WTC11 (cell line): ENCODE measurements at regions not wholly inside any gene's neighbourhood (a gene's known extent, or its start where the extent isn't known, plus 50 kb on each side); places are given as distances from the start of the nearest gene placed in this dataset.

ENCODE experiments used
- CBFB ChIP-seq: sonication (generic); formaldehyde crosslinking; IDR thresholded peaks from 2 replicates; pipeline ENCODE4 v1.8.1; 2022; ENCODE audit warnings: mild to moderate bottlenecking, low read depth, missing genetic modification reagents
- ETV6 ChIP-seq: sonication (generic); formaldehyde crosslinking; IDR thresholded peaks from 2 replicates; pipeline ENCODE4 v1.8.1; 2022; ENCODE audit warnings: mild to moderate bottlenecking, missing genetic modification reagents
- MYBL2 ChIP-seq: sonication (generic); formaldehyde crosslinking; IDR thresholded peaks from 2 replicates; pipeline ENCODE4 v1.8.1; 2023; ENCODE audit warnings: mild to moderate bottlenecking, moderate library complexity, missing genetic modification reagents
- NR2C2 ChIP-seq: sonication (generic); formaldehyde crosslinking; IDR thresholded peaks from 2 replicates; pipeline ENCODE4 v1.8.0; 2022; ENCODE audit warnings: mild to moderate bottlenecking, missing genetic modification reagents
- NR3C1 ChIP-seq: sonication (generic); formaldehyde crosslinking; conservative IDR thresholded peaks from 2 replicates; pipeline ENCODE4 v1.8.1; 2023; ENCODE audit warnings: low read depth, mild to moderate bottlenecking, missing genetic modification reagents
- PRRX2 ChIP-seq: fragments of 250-450 bp; sonication (Bioruptor Pico); IDR thresholded peaks from 2 replicates; pipeline ENCODE4 v1.8.0; 2021; ENCODE audit warnings: mild to moderate bottlenecking
- TEAD1 ChIP-seq: sonication (generic); formaldehyde crosslinking; IDR thresholded peaks from 2 replicates; pipeline ENCODE4 v1.8.0; 2022; ENCODE audit warnings: mild to moderate bottlenecking, missing genetic modification reagents
- TEAD4 ChIP-seq: sonication (generic); formaldehyde crosslinking; IDR thresholded peaks from 2 replicates; pipeline ENCODE4 v1.8.0; 2022; ENCODE audit warnings: mild to moderate bottlenecking, missing genetic modification reagents
- USF2 ChIP-seq: sonication (generic); formaldehyde crosslinking; IDR thresholded peaks from 2 replicates; pipeline ENCODE4 v1.8.1; 2023; ENCODE audit warnings: mild to moderate bottlenecking, missing genetic modification reagents, moderate library complexity
- ZNF232 ChIP-seq: sonication (generic); formaldehyde crosslinking; IDR thresholded peaks from 2 replicates; pipeline ENCODE4 v1.8.0; 2022; ENCODE audit warnings: mild to moderate bottlenecking, missing genetic modification reagents
- TF ChIP-seq, protein P1 (sequence below): fragments of 200-600 bp; IDR thresholded peaks from 2 replicates; pipeline ENCODE4 v1.8.0; 2022; ENCODE audit warnings: antibody characterized with exemption
- TF ChIP-seq, protein P2 (sequence below): sonication (generic); formaldehyde crosslinking; IDR thresholded peaks from 2 replicates; pipeline ENCODE4 v1.8.1; 2023; ENCODE audit warnings: mild to moderate bottlenecking, missing genetic modification reagents, borderline replicate concordance
- TF ChIP-seq, protein P3 (sequence below): sonication (generic); formaldehyde crosslinking; IDR thresholded peaks from 2 replicates; pipeline ENCODE4 v1.8.1; 2022; ENCODE audit warnings: mild to moderate bottlenecking, missing genetic modification reagents, moderate library complexity, borderline replicate concordance
- TF ChIP-seq, protein P4 (sequence below): sonication (generic); formaldehyde crosslinking; IDR thresholded peaks from 2 replicates; pipeline ENCODE4 v1.8.0; 2022; ENCODE audit warnings: mild to moderate bottlenecking, missing genetic modification reagents

DNA sequence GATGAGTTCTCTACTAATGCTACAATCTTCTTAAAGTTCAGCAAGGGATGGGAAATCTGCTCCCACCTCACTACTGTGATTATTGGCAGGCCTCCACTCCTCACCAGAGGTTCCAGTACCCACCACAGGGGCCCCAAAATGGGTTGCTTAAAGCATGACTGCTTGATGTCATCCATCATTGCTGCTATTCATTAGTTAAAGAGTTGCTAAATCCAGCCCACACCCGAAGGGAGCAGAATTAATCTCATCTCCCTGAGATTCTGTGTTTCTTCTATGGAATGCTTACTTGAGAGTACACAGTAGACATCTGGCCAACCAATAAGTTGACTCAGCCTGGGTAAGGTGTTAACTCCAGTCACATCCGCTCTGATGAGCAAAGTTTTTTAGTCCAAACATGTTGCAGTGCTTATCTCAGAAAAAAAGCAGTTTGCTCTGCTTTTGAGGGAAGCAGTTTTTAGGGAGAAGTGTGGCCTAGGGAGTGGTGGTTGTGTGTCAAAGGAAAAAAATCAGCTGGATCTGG is 690.2 kb upstream of the POU3F3 start:
- TF ChIP-seq NR3C1 (CRISPR knock-in tag) (no peak), ETV6 (CRISPR knock-in tag) (no peak), NR2C2 (no peak), ZNF232 (no peak), MYBL2 (CRISPR knock-in tag) (no peak), TEAD1 (CRISPR knock-in tag) (no peak), CBFB (CRISPR knock-in tag) (no peak), PRRX2 (no peak), TEAD4 (CRISPR knock-in tag) (no peak), USF2 (CRISPR knock-in tag) (no peak)
- TF ChIP-seq, protein P1, sequence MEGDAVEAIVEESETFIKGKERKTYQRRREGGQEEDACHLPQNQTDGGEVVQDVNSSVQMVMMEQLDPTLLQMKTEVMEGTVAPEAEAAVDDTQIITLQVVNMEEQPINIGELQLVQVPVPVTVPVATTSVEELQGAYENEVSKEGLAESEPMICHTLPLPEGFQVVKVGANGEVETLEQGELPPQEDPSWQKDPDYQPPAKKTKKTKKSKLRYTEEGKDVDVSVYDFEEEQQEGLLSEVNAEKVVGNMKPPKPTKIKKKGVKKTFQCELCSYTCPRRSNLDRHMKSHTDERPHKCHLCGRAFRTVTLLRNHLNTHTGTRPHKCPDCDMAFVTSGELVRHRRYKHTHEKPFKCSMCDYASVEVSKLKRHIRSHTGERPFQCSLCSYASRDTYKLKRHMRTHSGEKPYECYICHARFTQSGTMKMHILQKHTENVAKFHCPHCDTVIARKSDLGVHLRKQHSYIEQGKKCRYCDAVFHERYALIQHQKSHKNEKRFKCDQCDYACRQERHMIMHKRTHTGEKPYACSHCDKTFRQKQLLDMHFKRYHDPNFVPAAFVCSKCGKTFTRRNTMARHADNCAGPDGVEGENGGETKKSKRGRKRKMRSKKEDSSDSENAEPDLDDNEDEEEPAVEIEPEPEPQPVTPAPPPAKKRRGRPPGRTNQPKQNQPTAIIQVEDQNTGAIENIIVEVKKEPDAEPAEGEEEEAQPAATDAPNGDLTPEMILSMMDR, result no peak
- TF ChIP-seq, protein P2, sequence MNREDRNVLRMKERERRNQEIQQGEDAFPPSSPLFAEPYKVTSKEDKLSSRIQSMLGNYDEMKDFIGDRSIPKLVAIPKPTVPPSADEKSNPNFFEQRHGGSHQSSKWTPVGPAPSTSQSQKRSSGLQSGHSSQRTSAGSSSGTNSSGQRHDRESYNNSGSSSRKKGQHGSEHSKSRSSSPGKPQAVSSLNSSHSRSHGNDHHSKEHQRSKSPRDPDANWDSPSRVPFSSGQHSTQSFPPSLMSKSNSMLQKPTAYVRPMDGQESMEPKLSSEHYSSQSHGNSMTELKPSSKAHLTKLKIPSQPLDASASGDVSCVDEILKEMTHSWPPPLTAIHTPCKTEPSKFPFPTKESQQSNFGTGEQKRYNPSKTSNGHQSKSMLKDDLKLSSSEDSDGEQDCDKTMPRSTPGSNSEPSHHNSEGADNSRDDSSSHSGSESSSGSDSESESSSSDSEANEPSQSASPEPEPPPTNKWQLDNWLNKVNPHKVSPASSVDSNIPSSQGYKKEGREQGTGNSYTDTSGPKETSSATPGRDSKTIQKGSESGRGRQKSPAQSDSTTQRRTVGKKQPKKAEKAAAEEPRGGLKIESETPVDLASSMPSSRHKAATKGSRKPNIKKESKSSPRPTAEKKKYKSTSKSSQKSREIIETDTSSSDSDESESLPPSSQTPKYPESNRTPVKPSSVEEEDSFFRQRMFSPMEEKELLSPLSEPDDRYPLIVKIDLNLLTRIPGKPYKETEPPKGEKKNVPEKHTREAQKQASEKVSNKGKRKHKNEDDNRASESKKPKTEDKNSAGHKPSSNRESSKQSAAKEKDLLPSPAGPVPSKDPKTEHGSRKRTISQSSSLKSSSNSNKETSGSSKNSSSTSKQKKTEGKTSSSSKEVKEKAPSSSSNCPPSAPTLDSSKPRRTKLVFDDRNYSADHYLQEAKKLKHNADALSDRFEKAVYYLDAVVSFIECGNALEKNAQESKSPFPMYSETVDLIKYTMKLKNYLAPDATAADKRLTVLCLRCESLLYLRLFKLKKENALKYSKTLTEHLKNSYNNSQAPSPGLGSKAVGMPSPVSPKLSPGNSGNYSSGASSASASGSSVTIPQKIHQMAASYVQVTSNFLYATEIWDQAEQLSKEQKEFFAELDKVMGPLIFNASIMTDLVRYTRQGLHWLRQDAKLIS, result no peak
- TF ChIP-seq, protein P3, sequence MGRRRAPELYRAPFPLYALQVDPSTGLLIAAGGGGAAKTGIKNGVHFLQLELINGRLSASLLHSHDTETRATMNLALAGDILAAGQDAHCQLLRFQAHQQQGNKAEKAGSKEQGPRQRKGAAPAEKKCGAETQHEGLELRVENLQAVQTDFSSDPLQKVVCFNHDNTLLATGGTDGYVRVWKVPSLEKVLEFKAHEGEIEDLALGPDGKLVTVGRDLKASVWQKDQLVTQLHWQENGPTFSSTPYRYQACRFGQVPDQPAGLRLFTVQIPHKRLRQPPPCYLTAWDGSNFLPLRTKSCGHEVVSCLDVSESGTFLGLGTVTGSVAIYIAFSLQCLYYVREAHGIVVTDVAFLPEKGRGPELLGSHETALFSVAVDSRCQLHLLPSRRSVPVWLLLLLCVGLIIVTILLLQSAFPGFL (CRISPR knock-in tag), result no peak
- TF ChIP-seq, protein P4, sequence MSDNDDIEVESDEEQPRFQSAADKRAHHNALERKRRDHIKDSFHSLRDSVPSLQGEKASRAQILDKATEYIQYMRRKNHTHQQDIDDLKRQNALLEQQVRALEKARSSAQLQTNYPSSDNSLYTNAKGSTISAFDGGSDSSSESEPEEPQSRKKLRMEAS (CRISPR knock-in tag), result no peak
